Umbilical cord (tissue), 1 donor: ENCODE measurements at regions not wholly inside any gene's neighbourhood (a gene's known extent, or its start where the extent isn't known, plus 50 kb on each side); places are given as distances from the start of the nearest gene placed in this dataset.
A peak's percentile ranks its signal among the peaks of the same experiment; 100 is the strongest.

Experiments used
- DNase-seq: peaks from one replicate; pipeline ENCODE4 v3.0.0-alpha.2; 2015; ENCODE audit warnings: low spot score

DNA sequence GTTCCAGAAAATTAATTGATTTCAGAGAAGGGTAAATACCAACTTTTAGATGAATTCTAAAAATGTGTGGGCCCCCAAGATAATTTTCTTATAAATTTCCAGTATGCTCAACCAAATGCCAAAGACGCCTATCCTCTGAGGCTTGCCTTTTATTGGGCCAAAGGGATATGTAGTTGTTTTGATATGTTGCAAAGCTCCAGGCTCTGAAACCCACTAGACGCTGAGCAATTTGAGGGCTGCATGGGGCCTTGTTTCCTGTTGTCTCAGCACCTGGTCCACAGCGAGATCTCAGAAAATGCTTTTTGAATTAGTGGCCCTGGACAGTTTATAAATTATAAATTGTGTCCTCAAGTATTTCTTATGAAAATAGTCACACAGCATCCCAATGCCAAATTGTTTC, 397.2 kb downstream of the SAMD5 start:
- no peak for DNase-seq

DNA sequence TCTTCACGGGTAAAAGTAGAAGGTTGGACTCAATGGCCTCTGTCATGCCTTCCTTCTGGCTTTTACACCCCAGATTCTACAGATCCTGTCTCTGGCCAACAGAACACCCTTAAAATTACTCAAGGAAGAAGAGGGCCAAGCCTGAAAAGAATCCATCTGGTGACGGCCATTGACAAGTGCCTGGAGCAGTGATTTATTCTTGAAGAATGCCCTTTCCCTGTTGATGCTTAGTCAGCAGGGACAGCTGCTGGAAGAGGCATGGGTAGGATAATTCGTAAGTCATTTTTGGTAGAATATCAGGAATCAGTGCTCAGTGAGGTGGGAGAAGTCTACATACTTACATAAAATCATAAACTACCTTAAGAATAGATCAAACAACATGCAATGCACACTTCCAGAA, 397.9 kb downstream of the SAMD5 start:
- DNase-seq = no peak

DNA sequence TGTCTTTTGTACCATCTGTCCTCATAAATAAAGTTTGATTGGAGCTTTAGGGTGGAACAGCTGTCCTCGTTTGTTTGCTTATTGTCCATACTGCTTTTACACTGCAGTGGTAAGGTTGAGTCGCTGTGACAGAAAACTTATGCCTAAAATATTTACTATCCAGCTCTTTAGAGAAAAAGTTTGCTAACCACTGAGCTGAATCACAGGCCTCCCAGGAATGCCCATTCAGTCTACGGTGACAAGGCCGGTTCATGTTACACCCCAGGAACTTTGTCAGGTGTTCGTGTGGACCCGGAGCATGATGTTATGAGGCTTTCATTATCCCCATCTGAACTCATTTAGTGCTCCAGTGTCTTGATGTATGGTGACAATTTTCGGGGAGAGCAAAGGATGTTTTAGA, 401.1 kb downstream of the SAMD5 start:
- no peak for DNase-seq

DNA sequence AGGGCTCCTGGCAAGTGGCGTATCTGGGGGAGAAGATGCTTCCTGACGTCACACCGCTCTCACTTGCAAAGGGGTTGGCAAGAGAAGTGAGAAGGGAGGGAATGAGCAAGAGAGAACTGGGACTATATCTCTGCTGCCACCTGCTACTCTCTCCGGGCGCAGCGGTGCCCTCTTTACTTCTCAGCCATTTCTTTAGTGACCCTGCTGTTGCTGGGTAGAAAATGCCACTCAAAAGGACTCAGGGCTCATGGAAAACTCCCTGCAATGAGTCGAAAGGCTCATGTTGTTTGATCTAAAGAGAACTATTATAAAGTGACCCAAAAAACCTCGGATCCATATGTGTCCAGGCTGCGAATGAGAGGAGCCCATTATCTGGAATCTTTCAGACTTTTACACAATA, 401.8 kb downstream of the SAMD5 start:
- no peak for DNase-seq

DNA sequence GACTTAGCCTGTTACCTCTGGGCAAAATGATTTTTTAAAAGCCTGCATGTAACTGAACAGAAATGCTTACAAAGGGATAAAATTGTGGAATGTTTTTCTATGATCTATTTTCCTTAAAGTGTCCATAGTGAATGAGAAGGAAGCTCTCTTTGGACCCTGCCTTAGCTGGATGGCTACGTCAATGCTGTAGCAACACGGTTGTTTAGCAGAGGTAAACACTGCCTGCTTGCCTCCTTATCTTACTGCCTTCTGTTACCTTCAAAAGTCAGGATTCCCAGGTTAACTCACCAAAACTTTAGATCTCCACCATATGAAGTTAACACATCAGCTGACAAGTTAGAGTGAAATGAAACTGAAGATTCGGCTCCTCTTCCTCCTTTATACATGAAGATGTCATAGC, 402.6 kb downstream of the SAMD5 start:
- no peak for DNase-seq

DNA sequence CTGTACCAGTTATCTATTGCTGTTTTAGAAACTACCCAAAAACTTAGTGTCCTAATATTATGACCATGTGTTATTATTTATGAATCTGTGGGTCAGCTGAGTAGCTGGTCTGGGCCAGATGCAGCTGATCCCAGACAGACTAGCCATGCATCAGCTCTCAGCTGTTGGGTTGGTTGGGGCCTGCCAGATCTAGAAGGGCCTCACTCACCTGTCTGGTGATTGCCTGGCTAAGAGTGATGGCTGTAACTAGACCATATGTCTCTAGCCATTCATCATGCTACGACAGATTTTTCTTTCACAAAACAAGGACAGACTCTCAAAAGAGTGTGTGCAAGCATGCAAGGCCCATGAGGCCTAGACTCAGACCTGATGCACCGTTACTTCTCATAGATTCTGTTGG, 403.2 kb downstream of the SAMD5 start:
- no peak for DNase-seq

DNA sequence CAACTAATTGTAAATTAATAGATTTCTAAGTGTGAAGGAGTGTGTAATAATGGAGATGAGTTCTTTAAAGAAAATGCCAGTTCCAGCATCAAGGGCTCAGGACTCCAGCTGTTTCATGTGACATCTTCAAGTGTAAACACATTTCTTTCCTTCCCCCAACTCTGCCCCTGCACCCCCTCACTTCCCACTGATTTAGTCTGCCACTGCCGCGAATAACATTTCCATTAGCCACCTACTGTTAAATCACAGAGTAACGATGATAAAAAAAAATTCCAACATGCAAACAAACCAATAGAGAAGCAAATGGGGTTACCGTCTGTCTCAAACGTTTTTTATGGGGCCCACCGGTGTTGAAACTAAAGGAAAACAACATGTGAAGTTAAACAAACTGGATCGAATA, 414.3 kb downstream of the SAMD5 start:
- DNase-seq = no peak

DNA sequence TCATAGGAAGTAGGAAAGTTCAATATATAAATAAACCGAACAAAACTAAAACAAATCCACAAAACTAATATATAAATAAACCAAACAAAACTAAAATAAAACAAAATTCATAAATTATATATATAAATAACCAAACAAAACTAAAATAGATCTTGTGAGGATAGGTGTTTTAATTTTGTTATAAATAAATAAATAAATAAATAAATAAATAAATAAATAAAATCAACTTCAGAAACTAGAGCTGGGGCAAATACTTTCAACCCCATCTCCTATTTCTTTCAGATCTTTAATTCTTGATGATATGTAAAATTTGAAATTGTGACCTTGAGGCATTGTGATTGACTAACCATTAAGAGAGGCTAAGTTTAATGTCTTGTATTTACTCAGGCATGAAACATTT, 416.1 kb downstream of the SAMD5 start:
- no peak for DNase-seq

DNA sequence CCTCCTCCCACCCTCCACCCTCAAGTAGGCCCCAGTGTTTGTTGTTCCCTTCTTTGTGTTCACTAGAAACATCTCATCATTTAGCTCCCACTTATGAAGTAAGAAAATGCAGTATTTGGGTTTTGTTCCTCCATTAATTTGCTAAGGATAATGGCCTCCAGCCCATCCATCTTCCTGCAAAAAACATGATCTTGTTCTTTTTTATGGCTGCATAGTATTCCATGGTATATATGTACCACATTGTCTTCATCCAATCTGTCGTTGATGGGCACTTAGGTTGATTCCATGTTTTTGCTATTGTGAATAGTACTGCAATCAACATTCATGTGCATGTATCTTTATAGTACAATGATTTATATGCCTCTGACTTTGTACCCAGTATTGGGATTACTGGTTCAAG, 416.8 kb upstream of the SASH1 start:
- DNase-seq = no peak

DNA sequence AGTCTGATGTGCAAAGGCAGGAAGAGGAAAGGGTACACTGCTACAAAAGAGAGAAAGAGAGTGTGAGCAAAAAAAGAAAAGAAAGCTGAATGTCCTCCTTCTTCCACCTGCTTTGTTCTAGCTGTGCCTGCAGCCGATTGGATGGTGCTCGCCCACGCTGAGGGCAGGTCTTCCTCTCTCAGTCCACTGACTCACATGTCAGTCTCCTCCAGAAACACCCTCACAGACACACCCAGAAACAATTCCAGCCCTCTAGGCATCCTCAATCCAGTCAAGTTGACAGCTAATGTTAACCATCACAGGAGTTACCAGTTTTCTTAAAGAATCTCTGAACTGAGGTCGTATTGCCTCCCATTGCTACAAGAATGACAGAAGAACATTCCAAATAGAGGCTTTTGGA, 411.9 kb upstream of the SASH1 start:
- DNase-seq = peak; percentile 57

DNA sequence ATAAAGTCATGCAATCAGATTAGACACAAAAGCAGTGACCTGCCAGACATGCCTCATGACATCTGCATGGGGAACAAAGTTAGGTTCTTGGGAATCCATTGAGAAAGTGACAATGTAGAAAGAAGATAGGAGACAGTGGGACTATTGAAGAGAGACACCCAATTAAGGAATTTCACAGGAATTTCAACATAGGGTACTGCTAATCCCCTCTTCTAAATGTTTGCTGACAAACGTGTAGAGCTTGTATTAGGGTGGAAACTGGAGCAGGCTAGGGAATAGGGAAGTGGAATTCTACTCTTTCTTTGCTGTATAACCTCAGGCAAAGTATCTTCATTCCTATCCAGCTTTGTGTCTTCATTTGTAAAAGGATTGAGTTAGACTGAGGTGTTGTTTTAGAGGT, 409.4 kb upstream of the SASH1 start:
- DNase-seq = no peak

DNA sequence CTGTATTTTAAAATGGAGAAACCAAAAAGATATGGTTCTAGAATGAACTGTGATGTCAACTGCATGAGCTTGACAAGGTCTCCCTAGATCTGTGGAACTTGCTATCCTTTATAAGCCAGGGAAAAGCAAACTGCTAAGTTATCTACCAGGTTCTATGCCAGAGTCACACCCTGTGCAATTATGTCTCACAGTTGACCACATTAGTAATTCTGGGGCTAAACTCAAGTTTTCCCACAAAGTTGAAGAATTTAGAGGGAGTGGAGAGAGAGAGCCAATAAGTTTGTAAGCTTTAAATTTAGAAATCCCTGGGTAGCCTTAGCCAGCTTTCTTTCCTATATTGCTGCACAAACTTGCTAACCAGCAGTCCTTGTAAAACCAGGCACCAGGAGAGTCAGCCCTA, 407.0 kb upstream of the SASH1 start:
- no peak for DNase-seq

DNA sequence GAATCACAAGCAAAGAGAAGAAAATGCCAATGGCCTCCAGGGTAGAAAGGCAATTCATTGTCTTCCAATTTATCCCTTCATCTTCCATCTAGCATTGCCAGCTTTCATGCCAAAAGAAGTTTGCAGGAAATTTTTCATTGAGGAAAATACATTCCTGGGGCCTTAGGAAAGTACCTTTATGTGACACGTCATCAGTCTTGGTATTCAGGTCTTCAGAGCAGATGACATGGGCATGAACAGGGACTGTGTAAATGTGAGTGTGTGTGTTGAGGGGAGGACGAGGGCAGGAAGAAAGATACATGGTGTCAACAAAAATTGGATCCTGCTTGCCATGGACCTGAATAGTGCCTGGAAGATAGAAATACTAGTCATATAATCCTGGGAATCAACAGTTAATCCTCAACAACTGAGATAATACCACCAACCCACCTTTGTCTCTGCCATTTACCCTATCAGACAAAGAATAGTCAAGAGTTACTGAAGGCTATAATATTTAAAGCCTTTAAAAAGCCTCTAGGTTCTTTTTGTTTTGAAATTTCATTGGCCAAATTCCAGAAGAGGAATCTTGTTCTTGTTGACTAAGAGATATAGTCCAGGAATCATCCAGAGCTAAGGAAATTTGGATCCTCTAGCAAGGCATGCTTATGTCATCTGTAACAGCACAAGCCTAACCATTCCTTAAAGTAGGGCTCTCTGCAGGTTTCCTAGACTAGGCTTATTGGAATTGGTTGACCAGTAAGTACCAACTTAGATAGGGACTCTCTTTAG, 405.8 kb upstream of the SASH1 start:
- peak; percentile 52 for DNase-seq

DNA sequence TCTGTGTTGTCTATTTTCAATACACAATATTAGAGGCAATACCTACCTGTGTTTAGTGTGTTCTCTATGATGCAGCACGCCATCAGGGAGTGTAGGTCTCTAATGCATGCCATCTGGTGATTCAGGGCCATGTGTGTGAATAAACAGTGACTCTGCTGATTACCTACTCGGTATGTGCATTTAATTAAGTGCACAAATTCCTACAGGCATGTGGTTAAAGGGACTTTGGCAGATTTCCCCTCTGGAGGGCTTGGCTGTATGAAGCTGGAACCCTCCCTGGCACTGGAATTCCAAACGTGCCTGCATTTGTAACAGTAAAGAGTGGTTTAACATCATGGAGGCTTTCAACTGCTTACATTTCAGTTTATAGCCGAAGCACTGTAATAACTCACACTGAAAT, 401.5 kb upstream of the SASH1 start:
- DNase-seq = peak; percentile 51

DNA sequence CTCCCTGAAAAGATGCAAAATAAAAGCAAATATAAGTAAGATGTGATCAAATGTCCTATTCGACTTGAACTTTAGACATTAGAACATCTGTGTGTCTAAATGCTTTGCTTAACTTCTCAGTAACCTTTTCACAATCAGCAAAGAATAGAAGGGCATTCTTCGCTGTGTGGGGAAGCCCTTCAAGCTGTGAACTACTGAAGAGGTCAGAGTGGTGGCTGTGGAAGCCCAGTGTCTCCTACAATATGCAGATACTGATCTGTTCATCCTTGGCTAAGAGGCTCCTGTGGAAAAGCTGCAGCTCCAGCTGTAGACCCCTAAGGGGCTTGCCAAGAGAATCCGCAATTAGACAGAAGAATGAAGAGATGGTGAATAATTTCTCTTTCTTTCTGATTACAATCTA, 400.3 kb upstream of the SASH1 start:
- DNase-seq = no peak

DNA sequence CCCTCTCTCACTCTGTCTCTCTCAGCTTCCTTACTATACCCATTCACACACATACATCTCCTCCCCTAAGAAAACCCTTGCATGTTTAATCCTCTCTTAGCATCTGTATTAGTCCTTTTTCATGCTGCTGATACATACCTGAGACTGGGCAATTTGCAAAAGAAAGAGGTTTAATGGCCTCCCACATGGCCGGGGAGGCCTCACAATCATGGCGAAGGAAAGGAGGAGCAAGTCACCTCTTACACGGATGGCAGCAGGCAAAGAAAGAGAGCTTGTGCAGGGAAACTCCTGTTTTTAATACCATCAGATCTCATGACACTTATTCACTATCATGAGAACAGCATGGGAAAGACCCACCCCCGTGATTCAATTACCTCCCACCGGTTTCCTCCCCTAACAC, 398.5 kb upstream of the SASH1 start:
- no peak for DNase-seq

DNA sequence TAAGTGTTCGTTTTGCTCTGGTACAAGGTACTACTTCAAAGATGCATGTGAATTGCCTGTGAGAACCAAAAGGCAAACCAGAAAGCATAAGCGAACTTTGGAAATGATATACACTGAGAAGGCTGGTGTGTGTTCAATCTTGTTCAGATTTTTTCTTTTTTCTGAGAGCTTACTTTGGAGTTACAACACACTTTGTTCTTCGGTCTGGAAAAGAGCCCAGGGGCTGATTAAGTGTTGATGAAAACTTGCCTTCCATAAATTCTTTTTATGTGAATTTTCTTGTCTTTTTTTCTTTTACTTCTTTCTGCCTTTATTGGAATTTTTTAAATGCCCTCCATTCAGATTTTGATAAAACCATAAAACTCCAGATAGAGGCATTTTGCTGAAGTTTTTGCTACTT, 395.1 kb upstream of the SASH1 start:
- DNase-seq = peak; percentile 89

DNA sequence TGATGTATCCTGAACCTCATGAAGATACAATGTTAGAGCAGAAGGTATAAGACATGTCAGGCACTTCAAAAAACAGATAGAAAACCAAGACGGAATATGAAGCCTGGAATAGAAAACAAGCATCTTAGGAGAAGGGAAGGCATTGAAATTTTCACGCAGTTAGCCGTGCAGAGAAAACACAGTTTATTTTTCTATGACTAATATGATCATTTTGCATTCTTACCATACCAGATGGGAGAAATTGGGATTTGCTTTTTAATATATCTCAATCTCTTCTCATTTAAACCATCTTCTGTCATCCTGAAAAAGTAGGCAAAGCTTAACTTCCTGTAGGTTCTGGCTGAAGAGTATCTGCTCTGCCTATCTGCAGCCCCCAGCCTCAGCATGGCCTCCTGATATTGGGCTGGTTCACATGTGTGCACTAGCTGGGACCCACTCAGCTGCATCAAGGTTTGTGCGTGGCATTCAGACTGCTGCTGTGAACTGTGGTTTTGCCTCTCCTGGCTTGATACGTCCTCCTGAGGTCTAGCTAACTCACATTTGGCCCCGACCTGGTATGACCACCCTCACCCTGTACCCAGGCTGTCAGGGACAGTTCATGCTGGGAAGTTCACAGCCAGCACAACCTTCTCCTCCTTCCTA, 392.5 kb upstream of the SASH1 start:
- no peak for DNase-seq

DNA sequence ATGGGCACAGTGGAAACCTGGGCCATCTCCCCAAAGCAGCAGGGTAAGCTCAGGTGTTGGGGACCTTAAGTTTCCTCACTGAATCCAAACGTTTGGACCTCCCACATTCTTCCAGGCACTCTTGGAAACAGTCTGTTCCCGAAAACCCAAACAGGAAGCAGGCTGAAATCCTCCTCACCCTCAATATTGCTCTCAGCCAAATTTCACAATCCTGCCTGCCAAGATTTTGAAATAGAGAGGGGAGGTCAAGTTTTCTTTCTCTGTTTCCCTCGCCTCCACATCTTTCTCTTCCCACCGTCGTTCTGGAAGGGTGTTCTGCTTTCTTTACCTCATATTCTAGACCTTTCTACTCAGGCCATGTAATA, 392.0 kb upstream of the SASH1 start:
- no peak for DNase-seq

DNA sequence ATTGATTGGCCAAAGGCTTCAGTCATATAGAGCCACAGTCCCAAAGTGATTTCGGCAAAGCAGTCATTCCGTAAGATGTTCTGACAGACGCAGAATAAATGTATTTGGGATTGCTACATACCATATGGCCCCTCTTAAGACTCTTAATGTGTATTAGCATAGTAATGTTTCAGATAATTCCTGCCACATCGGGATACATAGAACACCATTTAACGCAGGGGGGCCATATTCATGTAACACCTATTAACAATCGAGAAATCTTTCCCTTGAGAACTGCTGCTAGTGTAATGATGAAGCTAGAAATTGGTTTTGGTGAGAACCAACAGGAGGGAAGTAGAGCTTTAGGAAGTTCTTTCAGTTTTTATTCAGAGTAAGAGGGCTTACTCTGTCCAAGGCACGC, 390.9 kb upstream of the SASH1 start:
- no peak for DNase-seq

DNA sequence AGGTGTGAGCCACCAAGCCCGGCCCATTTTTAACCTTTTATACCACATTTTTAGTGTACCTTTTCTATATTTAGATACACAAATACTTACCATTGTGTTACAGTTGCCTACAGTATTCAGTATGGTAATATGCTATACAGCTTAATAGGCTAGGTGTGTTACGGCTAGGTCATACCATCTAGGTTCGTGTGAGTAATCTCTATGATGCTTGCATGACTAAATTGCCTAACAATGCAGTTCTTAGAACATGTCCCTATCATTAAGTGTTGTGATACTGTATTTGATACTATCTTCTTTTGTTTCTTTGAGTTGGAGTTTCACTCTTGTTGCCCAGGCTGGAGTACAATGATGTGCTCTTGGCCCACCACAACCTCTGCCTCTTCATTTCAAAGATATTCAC, 387.7 kb upstream of the SASH1 start:
- no peak for DNase-seq

DNA sequence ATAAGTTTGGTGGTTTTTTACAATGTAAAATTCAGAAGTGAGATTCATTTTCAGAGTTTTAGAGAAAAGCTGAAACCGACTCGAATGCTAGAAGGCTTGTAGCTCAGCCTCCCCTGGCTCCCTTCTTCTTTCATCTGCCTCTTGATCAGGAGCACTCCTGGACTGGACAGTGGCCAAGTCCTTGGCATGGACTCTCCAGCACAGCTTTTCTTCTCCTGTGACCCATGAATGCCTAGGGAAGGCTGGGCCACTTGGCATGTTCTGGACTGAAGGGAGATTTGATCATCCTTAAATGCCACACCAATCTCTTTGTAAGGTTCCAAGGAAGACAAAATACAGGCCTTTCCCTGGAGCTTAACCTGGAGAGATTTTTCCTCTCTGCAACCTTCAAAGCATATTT, 384.0 kb upstream of the SASH1 start:
- no peak for DNase-seq

DNA sequence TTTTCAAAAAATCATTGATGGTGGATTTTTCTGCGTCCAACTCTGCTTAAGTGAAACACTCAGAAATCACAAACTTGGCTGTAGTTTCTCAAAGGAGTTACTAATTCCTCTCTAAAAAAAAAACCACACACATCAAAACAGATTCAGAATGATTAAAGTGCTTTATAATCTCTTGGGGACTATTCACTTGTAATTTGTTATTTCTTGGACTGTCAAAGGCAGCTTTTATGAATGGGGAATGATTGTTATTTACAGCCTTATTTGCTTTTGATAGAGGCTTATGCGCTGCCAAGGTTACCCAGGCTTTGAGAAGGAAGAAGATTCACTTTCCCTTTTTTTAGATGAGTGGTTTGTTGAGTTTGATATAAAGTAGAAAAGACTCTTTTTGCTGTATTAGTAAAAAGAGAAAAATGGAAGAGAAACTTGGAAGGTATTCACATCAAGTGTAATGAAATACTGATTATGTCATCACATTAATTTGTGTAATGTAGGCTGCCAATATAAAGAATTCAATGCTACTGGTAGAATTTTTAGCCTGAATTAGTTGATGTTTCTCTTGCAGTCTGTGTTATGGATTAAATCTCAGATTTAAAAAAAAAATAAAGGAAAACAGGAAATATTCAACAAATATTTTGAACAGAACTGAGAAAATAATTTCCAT, 381.0 kb upstream of the SASH1 start:
- no peak for DNase-seq
